Activated T-helper 9 cell treated with anti-CD3 and anti-CD28 coated beads, Interleukin-2, amount 50 U/mL, for 16 hours (primary cell): ENCODE measurements at regions not wholly inside any gene's neighbourhood (a gene's known extent, or its start where the extent isn't known, plus 50 kb on each side); places are given as distances from the start of the nearest gene placed in this dataset.

Experiments
- DNase-seq: peaks from one replicate; pipeline ENCODE4 v3.0.0-alpha.2; 2020; ENCODE audit warnings: low read depth

DNA sequence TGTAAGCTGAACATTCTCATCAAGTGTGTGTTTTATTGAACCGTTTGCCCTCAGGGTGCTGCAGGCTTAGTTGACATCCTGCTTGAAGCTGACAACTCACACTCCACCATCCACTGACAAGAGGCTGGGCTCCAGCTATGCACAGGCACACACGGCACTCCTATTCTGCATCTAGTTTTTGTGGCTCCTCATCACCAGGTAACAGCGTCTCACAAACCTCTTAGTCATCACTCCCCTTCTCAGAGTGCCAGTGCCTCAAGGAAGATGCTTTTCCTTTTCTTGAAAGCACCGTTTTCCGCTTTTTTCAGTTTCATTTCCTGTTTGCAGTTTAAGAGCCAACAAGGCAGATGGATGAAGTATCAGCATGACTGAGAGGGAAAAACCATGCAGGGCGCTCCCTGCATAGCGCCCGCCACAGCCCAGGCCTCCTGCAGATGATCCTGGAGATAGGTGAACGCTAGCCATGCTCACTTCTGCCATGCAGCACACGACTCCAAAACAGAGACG is 491.2 kb downstream of the COG6 start:
- no peak for DNase-seq

DNA sequence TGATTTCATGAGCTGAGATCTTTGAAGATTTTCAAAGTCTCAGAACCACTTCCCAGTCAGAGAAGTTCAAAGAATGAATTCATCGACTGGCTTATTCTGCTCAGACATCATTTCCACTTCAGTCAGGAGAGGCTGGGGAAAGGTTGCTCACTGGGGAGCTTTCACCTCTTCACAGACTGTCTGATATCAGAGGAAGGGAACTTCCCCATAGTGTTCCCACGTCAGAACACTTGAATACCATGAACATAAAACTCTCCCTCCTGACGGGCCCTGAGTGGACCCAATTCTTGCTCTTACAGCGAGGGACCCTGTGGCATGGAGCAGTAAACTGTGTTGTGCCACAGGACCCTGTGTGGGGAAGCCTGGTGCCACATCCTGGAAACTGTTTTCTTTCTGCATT is 492.6 kb downstream of the COG6 start:
- DNase-seq: no peak

DNA sequence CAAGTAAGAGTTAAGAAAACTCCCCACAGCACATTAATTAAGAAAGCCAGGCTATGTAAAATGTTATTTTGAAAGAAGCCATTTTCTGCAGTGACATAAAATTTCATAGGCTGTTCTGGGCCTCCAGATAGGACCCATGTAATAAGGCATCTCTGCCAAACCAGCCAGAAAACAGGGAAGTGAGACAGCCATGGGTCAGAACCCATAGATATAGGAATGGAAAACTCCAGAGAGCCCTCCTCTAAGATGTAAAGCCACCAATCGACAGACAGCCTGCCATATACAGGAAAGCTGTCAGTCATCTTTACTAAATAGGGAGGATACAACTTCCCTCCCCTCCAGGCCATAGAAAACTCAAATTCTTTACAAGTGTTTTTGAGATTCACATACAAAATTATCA is 493.3 kb downstream of the COG6 start:
- no peak for DNase-seq

DNA sequence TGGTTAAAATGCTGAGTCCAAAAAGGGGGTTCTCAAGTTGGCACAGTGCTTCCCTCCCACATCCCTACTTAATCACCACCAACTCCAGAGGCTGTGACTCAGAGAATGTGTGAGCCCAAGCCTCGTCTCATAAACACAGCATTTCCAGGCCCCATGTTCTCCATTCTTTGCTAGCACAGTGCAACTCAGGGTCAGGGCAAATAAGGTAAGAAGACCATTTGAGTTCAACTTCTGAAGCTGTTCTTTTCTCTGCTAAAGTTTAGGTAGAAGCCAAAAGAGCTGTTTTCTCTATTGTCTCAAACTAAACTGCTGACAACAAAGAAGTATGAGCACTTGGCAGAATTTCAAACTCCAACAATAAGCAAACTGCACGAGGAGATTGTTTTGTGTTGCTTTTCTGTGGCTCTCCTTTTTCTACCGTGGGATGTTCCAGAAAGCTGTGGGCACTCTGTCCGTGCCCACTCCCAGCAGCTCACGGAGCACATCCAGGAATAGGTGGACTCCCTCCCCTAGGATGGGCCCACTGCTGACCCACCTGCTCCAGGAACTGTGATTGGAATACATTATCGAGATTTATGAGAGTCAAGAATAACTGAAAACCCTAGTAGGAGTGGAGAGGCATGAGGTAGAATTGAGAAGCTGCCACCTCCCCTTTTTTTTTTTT is 494.3 kb downstream of the COG6 start:
- DNase-seq: no peak

DNA sequence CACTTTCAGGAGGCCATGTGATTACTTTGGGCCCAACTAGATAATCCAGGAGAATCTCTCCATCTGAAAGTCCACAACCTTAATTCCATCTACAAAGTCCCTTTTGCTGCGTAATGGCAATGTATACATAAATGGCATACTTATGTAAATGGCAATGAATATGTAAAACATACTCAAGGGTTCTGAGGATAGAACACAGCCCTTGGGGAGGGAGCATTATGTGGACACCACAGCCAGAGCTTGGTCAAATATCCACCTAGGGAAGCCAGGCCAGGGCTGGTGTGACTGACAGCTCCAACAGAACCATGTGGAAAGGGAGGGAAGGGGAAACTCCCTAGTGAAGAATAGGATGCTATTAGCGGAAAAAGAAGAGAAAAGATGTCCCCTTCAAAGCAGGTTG is 496.2 kb downstream of the COG6 start:
- DNase-seq: no peak

DNA sequence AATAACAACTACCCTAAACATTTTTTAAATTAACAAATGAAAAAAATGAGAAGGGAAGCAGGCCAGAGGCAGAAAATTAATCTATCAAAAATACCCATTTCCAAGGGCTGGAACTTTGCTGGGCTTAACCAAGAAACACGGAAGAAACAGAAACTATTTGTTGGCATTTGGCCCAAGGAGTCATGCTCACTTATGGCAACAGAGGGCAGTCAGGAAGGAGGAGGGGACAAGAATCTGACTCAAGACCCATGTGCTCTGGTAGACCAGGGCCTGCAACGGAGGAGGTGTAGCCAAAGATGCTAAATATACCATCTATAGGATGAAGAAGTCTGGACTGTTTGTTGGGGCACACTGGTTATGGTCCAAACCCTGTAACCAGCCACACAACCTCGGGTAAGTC is 496.7 kb downstream of the COG6 start:
- no peak for DNase-seq

DNA sequence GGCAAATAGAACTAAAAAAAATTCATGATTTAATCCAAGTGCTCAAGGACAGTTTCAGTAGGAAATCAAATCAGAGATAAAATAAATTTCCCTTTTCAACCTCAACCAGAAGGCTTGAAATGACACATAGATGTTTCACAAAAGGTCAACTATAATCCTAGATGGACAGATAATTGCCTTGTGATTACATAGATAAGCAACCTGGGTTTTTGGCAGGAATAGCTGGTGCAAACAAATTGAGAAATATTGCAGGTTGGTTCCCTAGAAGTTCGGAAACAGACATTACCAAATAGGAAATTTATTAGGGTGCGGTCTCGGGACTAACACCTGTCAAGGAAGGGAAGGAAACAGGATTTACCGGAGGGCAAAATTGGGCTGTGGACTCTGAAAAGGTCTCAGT is 497.5 kb downstream of the COG6 start:
- no peak for DNase-seq

DNA sequence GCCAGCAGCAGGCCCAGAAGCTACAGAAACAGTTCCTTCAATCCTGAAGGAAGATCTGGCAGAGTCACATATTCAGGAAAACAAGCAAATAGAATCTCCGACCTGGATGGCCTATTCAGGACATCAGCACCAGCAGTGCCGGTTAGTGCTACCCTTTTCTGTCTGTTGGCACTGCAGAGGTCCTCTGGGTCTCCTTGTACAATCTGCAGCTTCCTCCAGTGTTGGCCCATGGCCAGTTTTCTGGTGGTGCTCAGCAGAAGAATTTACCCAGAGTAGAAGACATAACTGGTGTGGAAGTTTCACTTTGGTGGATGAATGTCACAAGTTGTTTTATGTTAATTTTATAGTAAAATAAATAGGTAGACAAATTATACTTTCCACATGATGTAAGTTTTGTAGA is 498.1 kb downstream of the COG6 start:
- DNase-seq: no peak

DNA sequence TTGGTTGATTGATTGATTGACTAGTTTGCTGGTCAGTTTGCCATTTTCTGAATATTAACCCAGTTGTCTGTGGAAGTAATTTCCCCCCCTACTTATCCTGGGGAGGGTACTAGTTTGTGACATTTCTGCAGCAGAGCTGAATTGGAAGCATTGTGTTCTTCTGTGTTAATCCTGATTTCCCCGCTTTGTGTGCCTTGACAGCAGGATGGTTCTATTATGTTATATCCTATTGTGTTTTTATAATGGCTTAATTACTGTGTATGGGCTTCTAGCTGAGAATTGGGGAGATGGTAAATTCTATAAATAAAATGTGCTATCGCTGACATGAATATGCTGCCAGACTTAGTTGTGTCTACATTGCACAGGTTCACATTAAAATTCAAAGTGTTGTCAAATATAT is 499.7 kb downstream of the COG6 start:
- DNase-seq: no peak

DNA sequence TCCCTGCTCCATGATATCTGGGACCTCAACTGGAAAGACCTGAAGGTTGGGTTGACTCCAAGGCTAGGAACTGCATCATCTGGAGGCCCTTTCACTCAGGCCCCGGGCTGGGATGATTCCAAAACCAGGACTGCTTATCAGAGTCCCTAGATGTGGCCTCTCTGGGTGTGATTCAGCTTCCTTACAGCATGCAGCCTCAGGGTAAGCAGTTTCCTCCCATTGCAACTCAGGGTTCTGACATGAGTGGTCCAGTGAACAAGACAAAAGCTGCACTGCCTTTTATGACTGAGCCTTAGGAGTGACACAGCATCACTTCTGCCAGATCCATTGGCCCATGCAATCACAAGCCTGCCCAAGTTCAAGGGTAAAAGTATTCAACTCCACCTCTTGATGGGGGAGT is 502.8 kb downstream of the COG6 start:
- no peak for DNase-seq

DNA sequence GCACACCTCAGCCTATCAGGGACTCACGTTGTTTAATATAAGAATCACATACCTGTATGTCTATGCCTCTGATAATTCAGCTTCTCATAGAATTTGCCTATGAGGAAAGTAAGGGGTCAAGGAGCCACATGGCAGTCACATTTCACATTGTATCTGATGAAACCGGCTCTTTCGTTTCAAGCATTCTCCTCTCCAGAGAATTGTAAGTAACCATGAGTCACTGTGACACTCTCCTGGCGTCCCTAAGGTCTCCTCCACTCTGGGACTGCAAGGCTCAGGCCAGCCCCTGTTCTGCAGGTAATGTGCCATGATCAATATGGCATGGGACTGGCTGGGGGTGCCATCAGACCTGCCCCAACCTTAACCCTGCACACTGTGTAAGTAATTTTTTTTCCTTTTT is 503.3 kb downstream of the COG6 start:
- DNase-seq: no peak

DNA sequence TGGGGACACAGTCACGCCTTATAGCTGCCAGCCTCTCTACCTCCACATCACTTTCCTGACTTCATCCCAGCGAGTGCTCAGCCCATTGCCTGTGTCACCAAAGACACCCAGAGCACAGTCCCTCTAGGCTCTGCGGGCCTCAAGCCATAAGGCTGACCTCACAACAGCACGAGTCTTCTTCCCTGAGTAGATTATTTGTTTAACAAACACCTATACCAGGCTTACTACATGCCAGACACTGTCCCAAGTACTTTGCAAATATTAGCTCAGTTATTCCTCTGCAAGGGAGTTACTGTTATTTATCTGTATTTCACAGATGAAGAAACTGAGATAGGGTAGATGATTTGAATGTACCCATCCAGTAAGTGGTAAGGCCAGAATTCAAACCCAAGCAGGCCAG is 504.3 kb downstream of the COG6 start:
- DNase-seq: no peak

DNA sequence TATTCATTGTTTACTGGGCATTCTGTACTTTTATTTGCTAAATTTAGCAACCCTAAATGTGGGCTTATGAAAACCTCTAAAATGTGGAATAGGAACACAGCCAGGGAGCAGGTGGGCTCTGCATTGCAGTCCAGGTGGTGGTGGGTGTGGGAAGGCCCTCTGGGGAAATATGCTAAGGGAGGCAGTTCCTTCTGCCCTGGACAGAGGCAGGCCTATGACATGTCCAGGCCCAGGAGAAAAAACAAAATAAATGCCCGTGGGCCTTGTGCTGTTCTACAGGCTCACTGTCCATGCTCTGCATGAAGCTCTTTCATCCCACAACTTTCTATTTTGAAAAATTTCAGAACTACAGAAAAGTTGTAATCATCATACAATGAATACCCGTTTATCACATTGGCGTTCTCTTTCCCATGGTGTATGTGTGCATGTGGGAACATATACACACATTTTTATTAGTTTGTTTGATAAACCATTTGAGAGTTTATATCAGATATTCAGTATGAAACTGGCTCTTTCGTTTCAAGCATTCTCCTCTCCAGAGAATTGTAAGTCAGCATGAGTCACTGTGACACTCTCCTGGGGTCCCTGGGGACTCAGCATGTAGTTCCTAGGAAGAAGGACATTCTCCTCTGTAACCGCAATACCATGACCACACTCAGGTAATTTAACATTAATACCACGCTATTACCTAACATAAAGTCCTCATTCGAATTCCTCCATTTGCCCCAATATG is 505.3 kb downstream of the COG6 start:
- no peak for DNase-seq

DNA sequence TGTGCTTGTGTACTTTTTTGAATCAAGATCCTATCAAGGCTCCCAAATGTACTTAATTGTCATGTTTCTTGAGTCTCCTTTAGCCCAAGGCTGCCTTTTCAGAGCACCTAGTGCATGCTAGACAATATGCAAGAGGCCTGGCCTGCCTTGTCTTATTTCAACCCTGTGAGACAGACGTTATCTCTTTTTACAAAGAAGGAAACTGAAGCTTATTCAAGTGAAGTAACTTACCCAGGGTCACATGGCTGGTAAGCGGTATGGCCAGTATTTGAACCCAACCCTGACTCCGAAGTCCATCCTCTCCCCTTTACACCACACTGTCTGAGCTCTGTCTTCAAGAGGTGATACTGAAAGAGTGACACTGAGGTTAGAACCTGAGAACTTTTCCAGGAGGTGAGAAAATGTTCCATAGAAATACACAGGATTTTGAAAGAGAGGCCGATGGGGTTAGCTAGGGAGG is 505.1 kb downstream of the FOXO1 start:
- DNase-seq: no peak

DNA sequence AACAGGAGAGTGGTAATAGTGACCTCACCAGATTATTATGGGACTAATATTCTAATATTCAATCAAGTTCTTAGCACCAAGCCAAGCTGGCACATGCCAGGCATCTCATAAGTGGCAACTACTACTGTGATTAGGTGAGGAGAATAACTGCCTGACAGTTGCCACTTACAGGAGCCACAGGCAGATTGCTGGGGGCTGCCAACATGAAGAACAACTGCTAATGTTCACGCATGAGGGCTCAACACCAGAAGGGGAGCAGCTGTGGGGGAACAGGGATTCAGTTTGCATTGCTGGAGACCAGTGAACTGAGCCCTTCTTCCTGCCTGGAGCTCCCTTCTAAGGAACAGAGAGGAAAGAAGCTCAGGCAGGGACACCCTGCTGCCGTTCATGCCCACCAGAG is 504.5 kb downstream of the FOXO1 start:
- no peak for DNase-seq

DNA sequence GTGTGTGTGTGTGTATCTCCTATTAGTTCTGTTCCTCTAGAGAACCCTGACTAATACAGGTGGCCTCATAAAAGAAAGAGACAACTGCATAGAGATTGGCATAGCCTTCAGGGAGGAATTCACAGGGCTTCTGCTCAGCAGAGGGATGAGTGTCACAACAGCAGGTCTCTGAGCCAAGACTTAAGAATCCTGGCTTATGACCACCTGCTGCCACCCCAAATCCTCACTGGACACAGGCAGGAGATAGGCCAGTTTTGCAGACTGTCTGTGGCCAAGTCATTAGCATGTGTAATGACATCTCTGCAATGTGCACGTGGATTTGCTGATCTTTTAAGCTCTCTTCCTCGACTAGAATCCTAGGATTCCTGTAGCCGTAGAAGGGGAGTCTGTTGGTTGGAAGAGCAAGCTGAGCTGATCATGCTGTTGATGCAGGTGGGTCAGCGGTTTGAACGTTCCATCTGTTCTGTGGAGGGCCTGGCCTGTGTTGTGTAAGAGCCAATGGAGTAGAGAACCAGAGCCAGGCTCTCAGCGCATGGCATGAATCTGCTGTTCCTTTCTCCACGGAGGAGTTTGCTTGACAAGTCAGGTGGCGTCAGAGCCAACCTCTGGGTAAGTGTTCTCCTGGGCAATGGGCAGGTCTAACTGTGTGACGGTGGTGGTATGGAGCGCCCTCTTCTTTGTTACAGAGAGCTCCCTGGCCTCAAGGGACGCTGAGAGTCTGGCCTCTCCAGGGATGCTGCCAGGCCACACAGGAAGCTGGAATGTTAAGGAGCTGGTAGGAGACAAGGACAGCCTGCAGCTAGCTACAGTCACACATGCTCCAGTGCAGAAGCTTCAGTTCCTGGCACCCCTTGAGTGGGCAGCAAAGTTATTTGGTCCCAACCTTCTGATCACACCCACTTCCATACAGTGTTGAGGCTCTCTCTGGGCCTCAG is 503.1 kb downstream of the FOXO1 start:
- no peak for DNase-seq

DNA sequence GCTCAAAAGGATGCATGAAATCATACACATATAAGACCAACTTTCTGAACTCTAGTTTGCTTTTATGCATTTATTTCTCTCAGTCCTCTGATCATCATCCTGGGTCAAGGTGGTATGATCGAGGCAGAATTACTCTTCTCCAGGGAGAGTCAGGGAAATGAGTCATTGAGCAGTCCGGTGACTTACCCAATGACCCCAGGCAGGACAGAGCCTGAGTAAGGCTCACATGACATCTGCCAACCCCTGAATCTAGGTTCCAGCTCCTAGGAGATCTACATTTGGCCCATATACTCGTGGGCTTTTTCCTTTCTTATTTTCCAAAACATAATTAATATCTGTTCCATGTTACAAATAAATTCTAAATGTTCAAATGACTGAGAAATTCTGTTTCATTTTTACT is 502.3 kb downstream of the FOXO1 start:
- DNase-seq: no peak

DNA sequence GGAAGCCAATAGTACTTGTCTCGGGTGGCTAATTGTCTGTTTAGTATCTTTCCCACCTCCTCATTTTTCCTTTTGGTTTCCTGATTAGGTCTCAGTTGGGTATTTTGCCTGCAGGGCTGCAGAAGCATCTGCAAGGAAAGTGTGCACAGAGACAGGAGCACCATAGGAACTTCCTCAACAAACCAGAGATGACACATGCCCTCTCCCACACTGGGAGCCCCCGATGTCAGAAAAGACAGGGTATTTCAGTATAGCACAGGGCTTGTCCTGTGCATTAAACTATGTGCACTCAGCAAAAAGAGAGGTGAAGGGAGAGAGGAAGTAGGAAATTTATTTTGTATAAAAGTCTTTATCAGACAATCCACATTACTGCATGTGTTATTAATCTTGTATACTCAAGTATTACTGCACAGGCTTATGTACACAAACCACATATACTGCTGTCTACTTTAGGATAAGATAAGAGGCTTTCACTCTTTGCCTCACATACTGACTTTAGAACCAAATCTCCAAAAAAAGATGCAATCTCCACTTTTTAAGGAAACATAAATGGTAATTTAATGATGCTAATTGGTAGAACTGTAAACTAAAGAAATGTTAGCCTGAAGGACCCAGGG is 501.0 kb downstream of the FOXO1 start:
- DNase-seq: no peak

DNA sequence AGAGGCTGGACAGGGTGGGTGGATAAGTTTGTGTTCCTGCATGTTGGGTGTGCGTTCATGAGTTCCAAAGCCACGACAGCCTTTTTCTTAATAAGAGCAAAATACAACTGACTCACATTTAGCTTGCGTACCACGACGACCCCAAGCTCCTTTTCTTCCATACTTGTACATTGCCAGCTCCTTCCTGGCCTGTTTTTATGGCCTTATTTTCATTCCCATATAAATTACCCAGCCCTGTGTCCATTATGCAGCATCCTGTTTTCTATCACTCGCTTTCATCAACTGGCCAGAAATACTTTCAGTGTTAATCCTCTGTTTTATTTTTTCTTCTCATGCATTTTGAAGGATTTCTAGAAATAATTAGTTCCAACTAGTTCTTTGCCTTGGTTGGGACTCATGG is 499.1 kb downstream of the FOXO1 start:
- no peak for DNase-seq

DNA sequence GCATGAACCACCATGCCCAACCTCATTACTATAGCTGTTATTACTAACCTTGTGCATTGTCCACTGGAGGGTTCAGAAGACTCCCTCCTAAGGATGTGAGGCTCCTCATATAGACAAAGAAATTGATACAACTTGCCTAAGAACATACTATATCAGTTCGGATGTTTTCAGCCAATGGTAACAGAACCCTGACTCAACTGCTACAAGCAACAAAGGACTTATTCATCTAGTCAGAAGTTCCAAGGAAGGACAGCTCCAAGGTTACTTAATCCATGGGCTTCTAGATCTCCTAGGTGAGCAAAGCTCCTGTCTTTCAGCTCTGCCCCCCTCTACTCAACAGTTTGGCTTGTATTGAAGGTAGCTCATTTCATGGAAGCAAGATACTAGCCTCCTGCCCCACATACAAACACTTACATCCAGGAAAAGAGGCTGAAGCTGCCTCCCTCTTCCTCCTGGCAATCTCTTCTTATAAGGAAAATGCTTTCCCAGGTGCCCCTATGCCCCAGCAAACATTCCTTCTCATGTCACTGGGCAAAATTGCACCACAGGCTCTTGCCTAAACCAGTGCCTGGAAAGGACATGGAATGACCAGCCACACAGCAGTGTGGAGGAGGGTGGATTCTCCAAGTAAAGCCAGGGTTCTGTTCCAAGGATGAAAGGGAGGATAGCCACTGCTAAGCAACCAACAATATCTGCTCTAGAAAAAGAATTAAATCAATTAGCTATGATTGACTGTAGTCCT is 497.8 kb downstream of the FOXO1 start:
- no peak for DNase-seq

DNA sequence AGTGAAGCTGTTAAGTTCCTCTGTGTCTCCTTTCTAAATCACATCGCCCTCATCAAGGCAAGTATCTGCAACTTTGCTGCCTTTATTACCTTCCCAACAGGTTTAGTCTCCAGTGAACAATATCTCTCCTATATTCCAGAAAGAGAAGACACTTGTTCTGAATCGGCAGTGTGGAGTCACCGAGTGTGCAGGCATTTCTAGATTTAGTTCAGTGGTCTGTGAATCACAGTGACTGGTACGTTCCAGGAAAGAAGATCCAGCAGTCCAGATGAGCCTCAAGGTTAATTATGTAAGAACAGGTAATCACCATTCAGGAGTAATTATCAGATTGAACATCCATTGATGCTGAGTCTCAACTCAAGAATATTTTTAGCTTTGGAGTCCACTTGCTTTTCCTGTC is 497.0 kb downstream of the FOXO1 start:
- no peak for DNase-seq

DNA sequence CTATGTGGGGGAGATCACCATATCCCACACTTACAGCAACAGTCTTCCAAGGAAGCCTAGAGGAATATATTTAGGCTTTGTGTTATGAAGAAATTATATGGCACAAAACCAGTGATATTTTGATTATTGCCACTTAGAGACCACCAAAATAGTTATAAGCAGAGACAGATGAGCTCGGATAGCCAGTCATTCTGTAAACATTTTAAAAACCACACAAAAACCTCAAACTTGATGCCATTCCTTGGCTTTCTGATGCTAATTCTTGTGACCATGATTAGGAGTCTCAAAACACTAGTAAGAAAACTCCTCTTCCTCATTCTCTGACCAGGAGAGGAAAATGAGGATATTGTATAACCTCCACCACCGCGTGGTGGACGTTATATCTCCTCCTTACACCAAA is 496.4 kb downstream of the FOXO1 start:
- DNase-seq: no peak
